SJCRH30 (cell line): ENCODE measurements at regions not wholly inside any gene's neighbourhood (a gene's known extent, or its start where the extent isn't known, plus 50 kb on each side); places are given as distances from the start of the nearest gene placed in this dataset.

Experiments used
- DNase-seq, 2 experiments: peaks; one replicate each; pipeline ENCODE4 v3.0.0-alpha.2; 2015 to 2020
- H3K27ac ChIP-seq: fragments of 250-450 bp; sonication (Bioruptor Pico); 2 replicates; pipeline ENCODE4 v1.5.1; 2020; ENCODE audit warnings: mild to moderate bottlenecking, moderate library complexity
- H3K27me3 ChIP-seq: fragments of 250-450 bp; sonication (Bioruptor Pico); 2 replicates; pipeline ENCODE4 v1.5.1; 2020; ENCODE audit warnings: mild to moderate bottlenecking, moderate library complexity
- H3K36me3 ChIP-seq: fragments of 250-450 bp; sonication (Bioruptor Pico); 2 replicates; pipeline ENCODE4 v1.5.1; 2020; ENCODE audit warnings: mild to moderate bottlenecking, moderate library complexity
- H3K4me1 ChIP-seq: fragments of 250-450 bp; sonication (Bioruptor Pico); 2 replicates; pipeline ENCODE4 v1.5.1; 2020; ENCODE audit warnings: mild to moderate bottlenecking, moderate library complexity
- H3K4me3 ChIP-seq: fragments of 250-450 bp; sonication (Bioruptor Pico); 2 replicates; pipeline ENCODE4 v1.5.1; 2020; ENCODE audit warnings: mild to moderate bottlenecking, moderate library complexity
- H3K9me3 ChIP-seq: fragments of 250-450 bp; sonication (Bioruptor Pico); replicated peaks from 2 replicates; pipeline ENCODE4 v1.5.1; 2020; ENCODE audit warnings: mild to moderate bottlenecking, moderate library complexity

GRCh38 chr2:37839991-37840390, 85.1 kb upstream of the RMDN2 start:
- Histone ChIP-seq H3K27me3 (no peaks in the 10 kb centered on the region), H3K9me3 (peaks cover 7% of the 10 kb centered on the region; the same call in 1 of the 2 replicates), H3K36me3 (no peaks in the 10 kb centered on the region), H3K4me3 (no peak overlapping the region), H3K4me1 (no peaks in the 10 kb centered on the region), H3K27ac (no peak overlapping the region)
- DNase-seq = no peak

GRCh38 chr2:37842732-37843440, 82.2 kb upstream of the RMDN2 start:
- H3K36me3 ChIP-seq = no peaks in the 10 kb centered on the region
- no peak overlapping the region for H3K27ac ChIP-seq
- no peak for DNase-seq
- peaks cover 9% of the 10 kb centered on the region; the same call in 1 of the 2 replicates for H3K9me3 ChIP-seq
- H3K4me3 ChIP-seq = no peak overlapping the region
- H3K4me1 ChIP-seq = no peaks in the 10 kb centered on the region
- no peaks in the 10 kb centered on the region for H3K27me3 ChIP-seq

GRCh38 chr2:37843556-37843955, 81.5 kb upstream of the RMDN2 start:
- H3K36me3 ChIP-seq = no peaks in the 10 kb centered on the region
- H3K9me3 ChIP-seq = peaks cover 9% of the 10 kb centered on the region; the same call in 1 of the 2 replicates
- no peaks in the 10 kb centered on the region for H3K27me3 ChIP-seq
- no peaks in the 10 kb centered on the region for H3K4me1 ChIP-seq
- H3K4me3 ChIP-seq = no peak overlapping the region
- H3K27ac ChIP-seq = no peak overlapping the region
- DNase-seq = no peak

- no peak overlapping the region for H3K4me3 ChIP-seq
- peaks cover 9% of the 10 kb centered on the region; the same call in 1 of the 2 replicates for H3K9me3 ChIP-seq
- H3K27me3 ChIP-seq = no peaks in the 10 kb centered on the region
- H3K4me1 ChIP-seq = no peaks in the 10 kb centered on the region
- no peak overlapping the region for H3K27ac ChIP-seq
- H3K36me3 ChIP-seq = no peaks in the 10 kb centered on the region
- no peak for DNase-seq
Observed at GRCh38 chr2:37846207-37846606, 78.9 kb upstream of the RMDN2 start.

- no peaks in the 10 kb centered on the region for H3K36me3 ChIP-seq
- no peaks in the 10 kb centered on the region for H3K27me3 ChIP-seq
- no peak for DNase-seq
- H3K4me1 ChIP-seq = no peaks in the 10 kb centered on the region
- H3K4me3 ChIP-seq = no peak overlapping the region
- H3K27ac ChIP-seq = no peak overlapping the region
- peaks cover 9% of the 10 kb centered on the region; the same call in 1 of the 2 replicates for H3K9me3 ChIP-seq
Observed at GRCh38 chr2:37847792-37848191, 77.3 kb upstream of the RMDN2 start.

- Histone ChIP-seq H3K4me1 (no peaks in the 10 kb centered on the region), H3K36me3 (no peaks in the 10 kb centered on the region), H3K27ac (no peak overlapping the region), H3K9me3 (peaks cover 9% of the 10 kb centered on the region; the same call in 1 of the 2 replicates), H3K27me3 (no peaks in the 10 kb centered on the region), H3K4me3 (no peak overlapping the region)
- DNase-seq = no peak
Observed at GRCh38 chr2:37848451-37848850, 76.6 kb upstream of the RMDN2 start.

GRCh38 chr2:37849911-37850310, 75.2 kb upstream of the RMDN2 start:
- Histone ChIP-seq H3K27ac (no peak overlapping the region), H3K36me3 (no peaks in the 10 kb centered on the region), H3K4me1 (0 out of 2 replicates have a peak, but pooled peaks cover 5% of the 10 kb centered on the region), H3K27me3 (no peaks in the 10 kb centered on the region), H3K9me3 (0 out of 2 replicates have a peak, but pooled peaks cover 3% of the 10 kb centered on the region), H3K4me3 (no peak overlapping the region)
- DNase-seq = no peak

GRCh38 chr2:37851428-37851827, 73.7 kb upstream of the RMDN2 start:
- Histone ChIP-seq H3K36me3 (no peaks in the 10 kb centered on the region), H3K27ac (no peak overlapping the region), H3K4me1 (0 out of 2 replicates have a peak, but pooled peaks cover 5% of the 10 kb centered on the region), H3K27me3 (no peaks in the 10 kb centered on the region), H3K9me3 (no peaks in the 10 kb centered on the region), H3K4me3 (no peak overlapping the region)
- DNase-seq = no peak

GRCh38 chr2:37851828-37852584, 73.1 kb upstream of the RMDN2 start:
- DNase-seq = no peak
- Histone ChIP-seq H3K9me3 (no peaks in the 10 kb centered on the region), H3K27me3 (no peaks in the 10 kb centered on the region), H3K36me3 (no peaks in the 10 kb centered on the region), H3K27ac (no peak overlapping the region), H3K4me3 (no peak overlapping the region), H3K4me1 (peaks cover 8% of the 10 kb centered on the region; the same call in 1 of the 2 replicates)

- Histone ChIP-seq H3K4me1 (peaks cover 12% of the 10 kb centered on the region), H3K27me3 (no peaks in the 10 kb centered on the region), H3K9me3 (no peaks in the 10 kb centered on the region), H3K4me3 (no peak overlapping the region), H3K27ac (no peak overlapping the region), H3K36me3 (no peaks in the 10 kb centered on the region)
- no peak for DNase-seq
Observed at GRCh38 chr2:37852585-37853014, 72.5 kb upstream of the RMDN2 start.

GRCh38 chr2:37854676-37855282, 70.3 kb upstream of the RMDN2 start:
- Histone ChIP-seq H3K36me3 (no peaks in the 10 kb centered on the region), H3K27ac (no peak overlapping the region), H3K4me1 (peaks cover 20% of the 10 kb centered on the region), H3K27me3 (no peaks in the 10 kb centered on the region), H3K9me3 (no peaks in the 10 kb centered on the region), H3K4me3 (no peak overlapping the region)
- DNase-seq = no peak

GRCh38 chr2:37855283-37856041, 69.6 kb upstream of the RMDN2 start:
- Histone ChIP-seq H3K4me3 (no peak overlapping the region), H3K27ac (no peak overlapping the region), H3K4me1 (peaks cover 20% of the 10 kb centered on the region), H3K27me3 (no peaks in the 10 kb centered on the region), H3K9me3 (no peaks in the 10 kb centered on the region; the same call in 1 of the 2 replicates), H3K36me3 (no peaks in the 10 kb centered on the region)
- DNase-seq = no peak

- Histone ChIP-seq H3K4me1 (peaks cover 20% of the 10 kb centered on the region), H3K27ac (no peak overlapping the region), H3K27me3 (no peaks in the 10 kb centered on the region), H3K9me3 (no peaks in the 10 kb centered on the region; the same call in 1 of the 2 replicates), H3K4me3 (no peak overlapping the region), H3K36me3 (no peaks in the 10 kb centered on the region)
- DNase-seq = peak; percentile 34 to 62
Observed at GRCh38 chr2:37856101-37856751, 68.9 kb upstream of the RMDN2 start.
